SU-DHL-6 (cell line): ENCODE measurements at regions not wholly inside any gene's neighbourhood (a gene's known extent, or its start where the extent isn't known, plus 50 kb on each side); places are given as distances from the start of the nearest gene placed in this dataset.

Experiments
- EZH2phosphoT487 ChIP-seq: fragments of 200-600 bp; sonication (generic), shearing (Covaris generic); conservative IDR thresholded peaks from 2 replicates; pipeline ENCODE4 v1.6.1; 2018; ENCODE audit warnings: mild to moderate bottlenecking, antibody characterized with exemption, low read length, moderate library complexity, mixed read lengths
- TF ChIP-seq, protein P1 (sequence below): fragments of 200-600 bp; sonication (generic); IDR thresholded peaks from one replicate; pipeline ENCODE4 v1.5.1; 2017; ENCODE audit warnings: antibody characterized with exemption, mild to moderate bottlenecking, low read length, moderate library complexity; ENCODE audit not compliant: insufficient read depth, poor library complexity, severe bottlenecking

DNA sequence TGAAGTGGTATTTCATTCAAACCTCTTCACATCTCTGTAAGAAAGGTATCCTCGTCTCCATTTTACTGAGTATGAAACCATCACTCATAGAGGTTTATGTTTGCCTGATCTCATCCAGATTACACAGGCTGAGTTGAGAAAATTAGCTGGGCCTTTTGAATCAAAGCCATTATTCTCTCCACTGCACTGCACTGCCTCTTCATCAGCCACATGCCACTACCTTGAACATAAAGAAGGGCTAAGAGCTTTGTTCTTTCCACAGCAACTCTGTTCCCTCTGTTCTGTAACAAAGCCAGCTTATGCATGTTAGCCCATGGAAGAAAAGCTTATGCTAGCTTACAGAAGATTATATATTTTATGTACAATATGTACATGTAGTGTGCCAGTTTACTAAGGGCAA is 362.6 kb upstream of the DLGAP1 start:
- TF ChIP-seq, protein P1, sequence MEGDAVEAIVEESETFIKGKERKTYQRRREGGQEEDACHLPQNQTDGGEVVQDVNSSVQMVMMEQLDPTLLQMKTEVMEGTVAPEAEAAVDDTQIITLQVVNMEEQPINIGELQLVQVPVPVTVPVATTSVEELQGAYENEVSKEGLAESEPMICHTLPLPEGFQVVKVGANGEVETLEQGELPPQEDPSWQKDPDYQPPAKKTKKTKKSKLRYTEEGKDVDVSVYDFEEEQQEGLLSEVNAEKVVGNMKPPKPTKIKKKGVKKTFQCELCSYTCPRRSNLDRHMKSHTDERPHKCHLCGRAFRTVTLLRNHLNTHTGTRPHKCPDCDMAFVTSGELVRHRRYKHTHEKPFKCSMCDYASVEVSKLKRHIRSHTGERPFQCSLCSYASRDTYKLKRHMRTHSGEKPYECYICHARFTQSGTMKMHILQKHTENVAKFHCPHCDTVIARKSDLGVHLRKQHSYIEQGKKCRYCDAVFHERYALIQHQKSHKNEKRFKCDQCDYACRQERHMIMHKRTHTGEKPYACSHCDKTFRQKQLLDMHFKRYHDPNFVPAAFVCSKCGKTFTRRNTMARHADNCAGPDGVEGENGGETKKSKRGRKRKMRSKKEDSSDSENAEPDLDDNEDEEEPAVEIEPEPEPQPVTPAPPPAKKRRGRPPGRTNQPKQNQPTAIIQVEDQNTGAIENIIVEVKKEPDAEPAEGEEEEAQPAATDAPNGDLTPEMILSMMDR = no peak
- no peak for TF ChIP-seq EZH2phosphoT487
